GM12892 (cell line): ENCODE measurements at regions not wholly inside any gene's neighbourhood (a gene's known extent, or its start where the extent isn't known, plus 50 kb on each side); places are given as distances from the start of the nearest gene placed in this dataset.

Experiments
- POLR2AphosphoS5 ChIP-seq: IDR thresholded peaks from 2 replicates; pipeline ENCODE4 v1.6.1; 2011; ENCODE audit warnings: low read depth, low read length, control low read depth
- TAF1 ChIP-seq: IDR thresholded peaks from 2 replicates; pipeline ENCODE4 v1.6.1; 2011; ENCODE audit warnings: low read depth, mild to moderate bottlenecking, control low read depth, low read length, borderline replicate concordance

DNA sequence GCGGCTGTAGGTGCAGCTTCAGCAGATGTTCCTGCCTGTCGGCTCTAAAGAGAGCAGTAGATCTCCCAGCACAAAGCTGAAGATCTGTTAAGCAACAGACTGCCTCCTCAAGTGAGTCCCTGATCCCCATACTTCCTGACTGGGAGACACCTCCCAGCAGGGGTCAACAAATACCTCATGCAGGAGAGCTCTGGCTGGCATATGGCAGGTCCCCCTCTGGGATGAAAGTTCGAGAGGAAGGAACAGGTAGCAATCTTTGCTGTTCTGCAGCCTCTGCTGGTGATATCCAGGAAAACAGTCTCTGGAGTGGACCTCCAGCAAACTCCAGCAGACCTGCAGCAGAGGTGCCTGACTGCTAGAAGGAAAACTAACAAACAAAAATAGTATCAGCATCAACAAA, 337.1 kb upstream of the USP15 start:
- TF ChIP-seq TAF1 (no peak), POLR2AphosphoS5 (no peak)
